HUES64 (cell line): ENCODE measurements at regions not wholly inside any gene's neighbourhood (a gene's known extent, or its start where the extent isn't known, plus 50 kb on each side); places are given as distances from the start of the nearest gene placed in this dataset.
"Not testable (repeated sequence)": the region's sequence is repeated elsewhere in the genome, so short reads cannot be mapped to it uniquely, and the experiment has no call there.

Source experiments
- H3K27ac ChIP-seq: 2 replicates; pipeline ENCODE4 v1.7.0; 2013; ENCODE audit warnings: low read depth, low read length, inconsistent platforms
- H3K27me3 ChIP-seq: 2 replicates; pipeline ENCODE4 v1.6.1; 2013; ENCODE audit warnings: mild to moderate bottlenecking, low read length; ENCODE audit not compliant: insufficient read depth
- H3K36me3 ChIP-seq: 2 replicates; pipeline ENCODE4 v1.6.1; 2013; ENCODE audit warnings: mild to moderate bottlenecking, low read length; ENCODE audit not compliant: insufficient read depth
- H3K4me1 ChIP-seq: 2 replicates; pipeline ENCODE4 v1.6.1; 2013; ENCODE audit warnings: mild to moderate bottlenecking, low read length, moderate library complexity; ENCODE audit not compliant: insufficient read depth
- H3K4me3 ChIP-seq: 2 replicates; pipeline ENCODE4 v1.5.1; 2013; ENCODE audit warnings: mild to moderate bottlenecking, low read length, moderate library complexity
- H3K9ac ChIP-seq: 2 replicates; pipeline ENCODE4 v1.6.1; 2013; ENCODE audit warnings: mild to moderate bottlenecking, low read depth, low read length
- H3K9me3 ChIP-seq: 2 replicates; pipeline ENCODE4 v1.6.1; 2013; ENCODE audit warnings: low read depth, low read length; ENCODE audit not compliant: insufficient read depth
- WGBS: fragments of 150-250, 120-280 bp; methylation state at CpG from one replicate; pipeline ENCODE4 v1.1.7; 2013; ENCODE audit warnings: missing lambda C conversion rate; 5-methylcytosine and 5-hydroxymethylcytosine counted together

- Histone ChIP-seq H3K27me3 (no peaks in the 10 kb centered on the region), H3K4me1 (no peaks in the 10 kb centered on the region), H3K9me3 (no peaks in the 10 kb centered on the region), H3K27ac (no peak overlapping the region), H3K4me3 (no peak overlapping the region), H3K36me3 (no peaks in the 10 kb centered on the region), H3K9ac (no peak overlapping the region)
- 70% methylated on average over 3 of the region's 3 CpGs for WGBS
Observed at GRCh38 chr6:109252261-109253041, 129.8 kb downstream of the CD164 start.

- Histone ChIP-seq H3K4me1 (no peaks in the 10 kb centered on the region), H3K4me3 (peak overlapping the region; percentile 40; the same call in 1 of the 2 replicates)
Observed at GRCh38 chr6:109251839-109252238, 130.4 kb downstream of the CD164 start.

GRCh38 chr6:109250544-109251156 is 131.6 kb downstream of the CD164 start:
- not testable (repeated sequence) for H3K4me1 ChIP-seq, H3K9ac ChIP-seq, H3K27me3 ChIP-seq, H3K27ac ChIP-seq, H3K9me3 ChIP-seq, H3K36me3 ChIP-seq
- peak overlapping the region; percentile 40 for H3K4me3 ChIP-seq
- 14% methylated on average over 21 of the region's 32 CpGs for WGBS

More at GRCh38 chr6:109251839-109252238, 130.4 kb downstream of the CD164 start:
- no peaks in the 10 kb centered on the region for H3K9me3 ChIP-seq
- no peak overlapping the region for H3K27ac ChIP-seq
- no peak overlapping the region for H3K9ac ChIP-seq
- H3K36me3 ChIP-seq = no peaks in the 10 kb centered on the region
- H3K27me3 ChIP-seq = no peaks in the 10 kb centered on the region

- WGBS = 91% methylated on average over 7 of the region's 7 CpGs
- Histone ChIP-seq H3K9me3 (no peaks in the 10 kb centered on the region), H3K4me1 (no peaks in the 10 kb centered on the region), H3K4me3 (no peak overlapping the region), H3K36me3 (no peaks in the 10 kb centered on the region), H3K27ac (no peak overlapping the region), H3K27me3 (no peaks in the 10 kb centered on the region), H3K9ac (no peak overlapping the region)
Observed at GRCh38 chr6:109243863-109244825, 138.1 kb downstream of the CD164 start.

- WGBS = 91% methylated on average over 2 of the region's 3 CpGs
- Histone ChIP-seq H3K36me3 (no peaks in the 10 kb centered on the region), H3K27ac (no peak overlapping the region), H3K27me3 (no peaks in the 10 kb centered on the region), H3K9me3 (no peaks in the 10 kb centered on the region), H3K9ac (no peak overlapping the region), H3K4me1 (no peaks in the 10 kb centered on the region), H3K4me3 (no peak overlapping the region)
Observed at GRCh38 chr6:109242925-109243324, 139.3 kb downstream of the CD164 start.

- Histone ChIP-seq H3K4me1 (no peaks in the 10 kb centered on the region), H3K36me3 (no peaks in the 10 kb centered on the region), H3K27ac (no peak overlapping the region), H3K4me3 (no peak overlapping the region), H3K9me3 (no peaks in the 10 kb centered on the region), H3K9ac (no peak overlapping the region), H3K27me3 (no peaks in the 10 kb centered on the region)
- 85% methylated on average over 2 of the region's 2 CpGs for WGBS
Observed at GRCh38 chr6:109242029-109242428, 140.2 kb downstream of the CD164 start.

- peaks cover 3% of the 10 kb centered on the region; the same call in 1 of the 2 replicates for H3K4me1 ChIP-seq
- WGBS = 88% methylated on average over 1 of the region's 2 CpGs
- no peaks in the 10 kb centered on the region for H3K36me3 ChIP-seq
- no peaks in the 10 kb centered on the region for H3K27me3 ChIP-seq
- no peaks in the 10 kb centered on the region for H3K9me3 ChIP-seq
- no peak overlapping the region for H3K27ac ChIP-seq
- no peak overlapping the region for H3K4me3 ChIP-seq
- no peak overlapping the region for H3K9ac ChIP-seq
Observed at GRCh38 chr6:109241199-109241598, 141.1 kb downstream of the CD164 start.

GRCh38 chr6:109240370-109241084 is 141.7 kb downstream of the CD164 start:
- H3K4me1 ChIP-seq = peaks cover 3% of the 10 kb centered on the region; the same call in 1 of the 2 replicates
- no peaks in the 10 kb centered on the region for H3K36me3 ChIP-seq
- 91% methylated on average over 6 of the region's 7 CpGs for WGBS
- H3K9me3 ChIP-seq = no peaks in the 10 kb centered on the region
- H3K9ac ChIP-seq = no peak overlapping the region
- H3K27me3 ChIP-seq = no peaks in the 10 kb centered on the region
- H3K27ac ChIP-seq = no peak overlapping the region
- no peak overlapping the region for H3K4me3 ChIP-seq

- H3K9me3 ChIP-seq = no peaks in the 10 kb centered on the region
- H3K27ac ChIP-seq = no peak overlapping the region
- no peak overlapping the region for H3K9ac ChIP-seq
- WGBS = 94% methylated on average over 9 of the region's 9 CpGs
- no peaks in the 10 kb centered on the region for H3K27me3 ChIP-seq
- H3K4me1 ChIP-seq = peaks cover 3% of the 10 kb centered on the region; the same call in 1 of the 2 replicates
- H3K36me3 ChIP-seq = no peaks in the 10 kb centered on the region
- H3K4me3 ChIP-seq = no peak overlapping the region
Observed at GRCh38 chr6:109239651-109240321, 142.5 kb downstream of the CD164 start.

- Histone ChIP-seq H3K9me3 (no peaks in the 10 kb centered on the region), H3K27ac (no peak overlapping the region), H3K36me3 (no peaks in the 10 kb centered on the region), H3K4me1 (peaks cover 3% of the 10 kb centered on the region; the same call in 1 of the 2 replicates), H3K27me3 (no peaks in the 10 kb centered on the region), H3K4me3 (no peak overlapping the region), H3K9ac (no peak overlapping the region)
- 100% methylated on average over 2 of the region's 2 CpGs for WGBS
Observed at GRCh38 chr6:109239160-109239559, 143.1 kb downstream of the CD164 start.
